Pancreas (tissue), 10 donors: ENCODE measurements at regions not wholly inside any gene's neighbourhood (a gene's known extent, or its start where the extent isn't known, plus 50 kb on each side); places are given as distances from the start of the nearest gene placed in this dataset.

ENCODE experiments used
- ATAC-seq, 4 donors: fragments of 200-7000 bp; cut with Tn5 transposase; one replicate each; pipeline versions ENCODE4 v1.8.0 to v1.9.1; 2020; ENCODE audit warnings: mild to moderate bottlenecking in 4 of 4, moderate library complexity in 4 of 4
- DNase-seq, 6 donors: peaks; one replicate each; pipeline ENCODE4 v3.0.0-alpha.2; 2020
- FAIRE-seq: peaks from 2 replicates; lab custom pipeline; 2012; peaks lifted over from hg19 to GRCh38; lab: Jason Lieb, UNC
- H3K27ac ChIP-seq, 4 donors: fragments of 200-600 bp; sonication (generic); 1 replicate in 3 of 4; 2 replicates in 1 of 4; pipeline versions ENCODE4 v1.5.0 to v1.8.0; 2020
- H3K27me3 ChIP-seq, 4 donors: fragments of 200-600 bp; one replicate each; pipeline ENCODE4 v1.8.0; 2021
- H3K36me3 ChIP-seq, 3 donors: fragments of 200-600 bp; sonication (generic) in 1 of 3; one replicate each; pipeline versions ENCODE4 v1.5.0 to v1.8.0; 2020 to 2021
- H3K4me1 ChIP-seq, 3 donors: fragments of 200-600 bp; one replicate each; pipeline ENCODE4 v1.8.0; 2021
- H3K4me3 ChIP-seq, 4 donors: fragments of 200-600 bp; sonication (generic) in 2 of 4; one replicate each; pipeline versions ENCODE4 v1.5.0 to v1.8.0; 2020 to 2021
- H3K9me3 ChIP-seq, 4 donors: fragments of 200-600 bp; one replicate each; pipeline ENCODE4 v1.8.0; 2021
- WGBS, 2 donors: extraction: QIAGEN DNeasy Blood & Tissue Kit; methylation state at CpG; one replicate each; pipeline ENCODE4 v1.1.7; 2013; 5-methylcytosine and 5-hydroxymethylcytosine counted together
- intact Hi-C, 3 donors: fragments of 100-400 bp; cut with DNase I; formaldehyde crosslinking; loops; one replicate each; pipeline versions ENCODE4 v1.11.1 to v1.14.2; 2022
- TF ChIP-seq, protein P1 (sequence below), 4 donors: fragments of 200-600 bp; sonication (generic) in 3 of 4; IDR thresholded peaks; one replicate each; pipeline versions ENCODE4 v1.5.0 to v1.8.0; 2021; ENCODE audit warnings: antibody characterized with exemption in 4 of 4
- donor health status: healthy with polysubstance abuse.
- donor health status: DM: no; HTN: no; CAD: no; lungs with moderate emphysema.
- donor health status: DM: no; HTN: no; CAD: no.
- donor health status: control.
- donor health status: control.
- donor health status: Bipolar disorder and iron deficiency.
- donor health status: DM: yes; HTN: yes; CAD: no.
- donor health status: DM: no; HTN: no; CAD: no.
- donor health status: DM: no; HTN: no; CAD: no.
- donor health status: DM: yes; HTN: yes; CAD: no.

DNA sequence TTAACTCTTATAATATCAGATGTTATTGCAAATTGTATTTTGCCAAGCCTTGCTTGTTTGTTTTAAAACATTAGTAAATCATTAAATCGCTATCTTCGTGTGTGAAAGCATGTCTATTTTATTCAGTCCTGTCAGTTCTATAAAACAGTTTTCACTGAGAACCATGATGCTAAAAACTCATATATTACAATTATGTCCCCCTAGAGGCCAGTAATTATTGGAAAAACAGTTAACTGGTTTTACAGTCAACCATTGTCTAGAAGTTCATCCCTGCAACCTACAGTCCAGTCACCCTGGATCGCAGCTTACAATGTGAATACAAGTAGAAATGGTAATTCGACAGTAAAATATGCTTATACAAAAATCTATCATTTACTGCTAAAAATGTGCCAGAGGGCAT, 311.5 kb upstream of the ROBO2 start:
- Histone ChIP-seq H3K4me1 (peaks cover 0 to 4% (median 0%) of the 10 kb centered on the region in 3 donors), H3K4me3 (no peak overlapping the region), H3K27ac (no peak overlapping the region), H3K27me3 (no peaks in the 10 kb centered on the region), H3K9me3 (no peaks in the 10 kb centered on the region), H3K36me3 (no peaks in the 10 kb centered on the region)
- ATAC-seq (no peak), DNase-seq (no peak), FAIRE-seq (no peak)
- WGBS, 2 donors, result 57 to 62% methylated on average over 4 of the region's 4 CpGs
- TF ChIP-seq, protein P1, sequence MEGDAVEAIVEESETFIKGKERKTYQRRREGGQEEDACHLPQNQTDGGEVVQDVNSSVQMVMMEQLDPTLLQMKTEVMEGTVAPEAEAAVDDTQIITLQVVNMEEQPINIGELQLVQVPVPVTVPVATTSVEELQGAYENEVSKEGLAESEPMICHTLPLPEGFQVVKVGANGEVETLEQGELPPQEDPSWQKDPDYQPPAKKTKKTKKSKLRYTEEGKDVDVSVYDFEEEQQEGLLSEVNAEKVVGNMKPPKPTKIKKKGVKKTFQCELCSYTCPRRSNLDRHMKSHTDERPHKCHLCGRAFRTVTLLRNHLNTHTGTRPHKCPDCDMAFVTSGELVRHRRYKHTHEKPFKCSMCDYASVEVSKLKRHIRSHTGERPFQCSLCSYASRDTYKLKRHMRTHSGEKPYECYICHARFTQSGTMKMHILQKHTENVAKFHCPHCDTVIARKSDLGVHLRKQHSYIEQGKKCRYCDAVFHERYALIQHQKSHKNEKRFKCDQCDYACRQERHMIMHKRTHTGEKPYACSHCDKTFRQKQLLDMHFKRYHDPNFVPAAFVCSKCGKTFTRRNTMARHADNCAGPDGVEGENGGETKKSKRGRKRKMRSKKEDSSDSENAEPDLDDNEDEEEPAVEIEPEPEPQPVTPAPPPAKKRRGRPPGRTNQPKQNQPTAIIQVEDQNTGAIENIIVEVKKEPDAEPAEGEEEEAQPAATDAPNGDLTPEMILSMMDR (IDR thresholded peaks at IDR 0.05), result no peak
- intact Hi-C loops, result no loop called here

DNA sequence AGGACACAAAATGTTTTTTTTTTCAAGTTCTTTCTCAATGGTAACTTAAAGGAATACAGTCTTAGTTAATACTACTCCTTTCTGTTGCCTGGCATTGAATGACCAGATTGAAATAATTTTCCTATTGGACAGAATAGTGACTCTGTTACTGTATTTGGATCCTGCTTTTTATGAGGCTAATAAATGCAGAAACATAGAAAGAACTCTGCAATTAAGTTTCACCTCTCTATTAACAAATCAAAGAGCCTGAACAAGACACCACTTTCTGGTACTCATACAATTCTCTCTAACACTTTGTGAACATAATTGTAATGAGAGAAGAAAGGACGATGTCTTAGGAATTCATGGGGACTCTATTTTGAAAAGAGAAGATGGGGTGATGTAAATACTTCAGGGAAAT, 308.4 kb upstream of the ROBO2 start:
- Histone ChIP-seq H3K36me3 (no peaks in the 10 kb centered on the region), H3K4me3 (no peak overlapping the region), H3K9me3 (no peaks in the 10 kb centered on the region), H3K27me3 (no peaks in the 10 kb centered on the region), H3K27ac (no peak overlapping the region), H3K4me1 (peaks cover 0 to 4% (median 0%) of the 10 kb centered on the region in 3 donors)
- FAIRE-seq (no peak), DNase-seq (no peak), ATAC-seq (no peak)
- 96 to 97% methylated on average over 1 of the region's 1 CpG for WGBS, 2 donors
- TF ChIP-seq, protein P1 (IDR thresholded peaks at IDR 0.05), result no peak
- intact Hi-C loops, result no loop called here

DNA sequence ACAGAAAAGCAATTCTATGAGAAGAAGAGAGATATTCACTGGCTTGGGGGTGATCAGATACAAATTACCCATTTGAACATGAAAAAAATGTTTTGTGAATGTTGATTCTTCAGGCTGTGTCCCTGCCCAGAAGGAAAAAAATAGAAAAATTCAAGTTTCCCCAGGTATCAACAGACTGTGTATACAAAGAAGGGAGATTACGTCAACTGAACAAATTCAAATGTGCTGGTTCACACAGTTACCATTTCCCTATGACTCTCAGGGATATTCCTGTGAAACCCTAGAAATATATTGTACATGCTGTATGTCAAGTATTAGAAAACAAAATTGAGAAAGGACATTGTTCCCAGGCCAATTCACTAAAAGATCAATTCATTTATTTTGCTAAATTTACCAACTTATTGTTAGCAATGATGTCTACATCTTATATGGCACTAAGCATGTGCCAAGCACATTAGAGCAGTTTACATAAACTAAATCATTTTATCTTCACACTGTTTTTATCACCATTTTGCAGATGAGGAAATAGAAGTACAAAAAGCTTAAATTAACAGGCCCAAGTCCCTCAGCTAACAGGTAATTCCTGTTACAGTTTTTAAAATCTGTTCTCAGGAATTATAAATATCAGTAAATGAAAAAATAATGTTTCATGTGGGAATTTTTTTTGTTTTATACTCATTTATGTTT, 306.7 kb upstream of the ROBO2 start:
- TF ChIP-seq, protein P1 (IDR thresholded peaks at IDR 0.05), result no peak
- Histone ChIP-seq H3K27ac (peak overlapping the region in 3 of 4 donors; percentile 36 to 73 (median 44)), H3K4me1 (peaks cover 0 to 4% (median 0%) of the 10 kb centered on the region in 3 donors), H3K9me3 (no peaks in the 10 kb centered on the region), H3K4me3 (no peak overlapping the region), H3K36me3 (no peaks in the 10 kb centered on the region), H3K27me3 (no peaks in the 10 kb centered on the region)
- DNase-seq, result no peak
- 36 to 41% methylated on average over 1 of the region's 1 CpG for WGBS, 2 donors
- peak; percentile 84 to 94 (median 92) for ATAC-seq
- FAIRE-seq, result no peak
- intact Hi-C loops, result no loop called here

- 14 to 22% methylated on average over 3 of the region's 3 CpGs for WGBS, 2 donors
- no peak for DNase-seq
- TF ChIP-seq, protein P1 (IDR thresholded peaks at IDR 0.05), result no peak
- H3K36me3 ChIP-seq, result no peaks in the 10 kb centered on the region
- peaks cover 0 to 4% (median 0%) of the 10 kb centered on the region in 3 donors for H3K4me1 ChIP-seq
- peak; percentile 64 to 80 (median 70) for ATAC-seq
- H3K27ac ChIP-seq, result peak overlapping the region in 2 of 4 donors; percentile 38 to 55
- H3K27me3 ChIP-seq, result no peaks in the 10 kb centered on the region
- no peak for FAIRE-seq
- intact Hi-C loops, result no loop called here
- no peak overlapping the region for H3K4me3 ChIP-seq
- no peaks in the 10 kb centered on the region for H3K9me3 ChIP-seq
Observed at GRCh38 chr3:76735152-76735551, 304.7 kb upstream of the ROBO2 start.

DNA sequence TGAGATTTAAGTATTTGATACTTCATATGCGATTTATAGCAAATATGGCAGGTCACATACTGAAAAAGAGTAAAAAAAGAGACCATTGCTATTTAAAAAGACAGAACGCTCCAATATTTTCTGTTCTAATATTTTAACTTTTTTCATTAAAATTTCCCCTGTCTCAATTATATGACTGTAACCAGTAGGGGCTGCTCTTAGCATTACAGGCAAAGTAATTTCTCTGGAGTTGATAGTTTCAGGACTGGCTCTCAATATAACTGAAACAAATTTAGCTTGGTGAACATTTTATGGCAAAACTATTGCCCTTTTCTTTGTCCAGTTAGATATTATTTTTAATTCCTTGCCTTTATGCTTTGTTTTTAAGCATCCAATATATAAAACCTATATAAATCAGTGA, 286.3 kb upstream of the ROBO2 start:
- intact Hi-C loops, result no loop called here
- H3K27me3 ChIP-seq, result peaks cover 0 to 4% (median 0%) of the 10 kb centered on the region in 4 donors
- no peak for DNase-seq

More for the DNA sequence above, 286.3 kb upstream of the ROBO2 start:
- 43 to 47% methylated on average over 2 of the region's 2 CpGs for WGBS, 2 donors
- no peaks in the 10 kb centered on the region for H3K36me3 ChIP-seq
- H3K27ac ChIP-seq, result no peak overlapping the region
- FAIRE-seq (no peak), ATAC-seq (peak in 1 of 4 donors; percentile 41)
- no peaks in the 10 kb centered on the region for H3K4me1 ChIP-seq
- H3K4me3 ChIP-seq, result no peak overlapping the region
- no peaks in the 10 kb centered on the region for H3K9me3 ChIP-seq
- TF ChIP-seq, protein P1 (IDR thresholded peaks at IDR 0.05), result no peak
